ENCODE measurements at regions not wholly inside any gene's neighbourhood (a gene's known extent, or its start where the extent isn't known, plus 50 kb on each side); places are given as distances from the start of the nearest gene placed in this dataset.
A peak's percentile ranks its signal among the peaks of the same experiment; 100 is the strongest.

GRCh38 chr12:18863769-18864500 lies 126.0 kb downstream of the CAPZA3 start:
- H3K36me3 Mint-ChIP-seq (ENCODE audit: insufficient read depth, unreplicated experiment): no peaks in the 10 kb centered on the region
- H3K4me1 Mint-ChIP-seq (ENCODE audit: low read depth, unreplicated experiment): peaks cover 23% of the 10 kb centered on the region
- no peak overlapping the region for H3K27ac Mint-ChIP-seq (ENCODE audit: unreplicated experiment)
- DNase-seq: no peak
- H3K27me3 Mint-ChIP-seq (ENCODE audit: unreplicated experiment): no peaks in the 10 kb centered on the region
- BruUV-seq (replicated peaks): no TSS peak
- no peaks in the 10 kb centered on the region for H3K9me3 Mint-ChIP-seq (ENCODE audit: low read depth, unreplicated experiment)
- intact Hi-C loops (cut with micrococcal nuclease; ENCODE audit: unreplicated experiment): loop anchor here (2.0 to 10.0 kb wide), 4 partner anchors 151 to 423 kb away; no protein-coding TSS in a partner anchor
- CTCF ChIA-PET: no interaction called here
- TF ChIP-seq, protein P1, sequence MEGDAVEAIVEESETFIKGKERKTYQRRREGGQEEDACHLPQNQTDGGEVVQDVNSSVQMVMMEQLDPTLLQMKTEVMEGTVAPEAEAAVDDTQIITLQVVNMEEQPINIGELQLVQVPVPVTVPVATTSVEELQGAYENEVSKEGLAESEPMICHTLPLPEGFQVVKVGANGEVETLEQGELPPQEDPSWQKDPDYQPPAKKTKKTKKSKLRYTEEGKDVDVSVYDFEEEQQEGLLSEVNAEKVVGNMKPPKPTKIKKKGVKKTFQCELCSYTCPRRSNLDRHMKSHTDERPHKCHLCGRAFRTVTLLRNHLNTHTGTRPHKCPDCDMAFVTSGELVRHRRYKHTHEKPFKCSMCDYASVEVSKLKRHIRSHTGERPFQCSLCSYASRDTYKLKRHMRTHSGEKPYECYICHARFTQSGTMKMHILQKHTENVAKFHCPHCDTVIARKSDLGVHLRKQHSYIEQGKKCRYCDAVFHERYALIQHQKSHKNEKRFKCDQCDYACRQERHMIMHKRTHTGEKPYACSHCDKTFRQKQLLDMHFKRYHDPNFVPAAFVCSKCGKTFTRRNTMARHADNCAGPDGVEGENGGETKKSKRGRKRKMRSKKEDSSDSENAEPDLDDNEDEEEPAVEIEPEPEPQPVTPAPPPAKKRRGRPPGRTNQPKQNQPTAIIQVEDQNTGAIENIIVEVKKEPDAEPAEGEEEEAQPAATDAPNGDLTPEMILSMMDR (IDR thresholded peaks at IDR 0.05; ENCODE audit: unreplicated experiment): no peak
- no peak overlapping the region for H3K4me3 Mint-ChIP-seq (ENCODE audit: low read depth, unreplicated experiment)

GRCh38 chr12:18864900-18865561 lies 127.1 kb downstream of the CAPZA3 start:
- Mint-ChIP-seq H3K4me1 (ENCODE audit: low read depth, unreplicated experiment) (peaks cover 28% of the 10 kb centered on the region), H3K36me3 (ENCODE audit: insufficient read depth, unreplicated experiment) (no peaks in the 10 kb centered on the region), H3K4me3 (ENCODE audit: low read depth, unreplicated experiment) (no peak overlapping the region), H3K9me3 (ENCODE audit: low read depth, unreplicated experiment) (no peaks in the 10 kb centered on the region), H3K27me3 (ENCODE audit: unreplicated experiment) (no peaks in the 10 kb centered on the region), H3K27ac (ENCODE audit: unreplicated experiment) (no peak overlapping the region)
- BruUV-seq (replicated peaks): no TSS peak
- TF ChIP-seq, protein P1 (IDR thresholded peaks at IDR 0.05; ENCODE audit: unreplicated experiment): no peak
- intact Hi-C loops (cut with micrococcal nuclease; ENCODE audit: unreplicated experiment): loop anchor here (2.0 to 10.0 kb wide), 4 partner anchors 150 to 422 kb away; no protein-coding TSS in a partner anchor
- peak; percentile 22 for DNase-seq
- CTCF ChIA-PET: interaction anchor here (1.0 kb wide), 1 partner anchor 201 kb away, joined by 3 read pairs; no protein-coding TSS in a partner anchor

GRCh38 chr12:18868717-18869116 lies 130.8 kb downstream of the CAPZA3 start:
- Mint-ChIP-seq H3K27me3 (ENCODE audit: unreplicated experiment) (no peaks in the 10 kb centered on the region), H3K9me3 (ENCODE audit: low read depth, unreplicated experiment) (no peaks in the 10 kb centered on the region), H3K4me1 (ENCODE audit: low read depth, unreplicated experiment) (peaks cover 20% of the 10 kb centered on the region), H3K36me3 (ENCODE audit: insufficient read depth, unreplicated experiment) (no peaks in the 10 kb centered on the region), H3K4me3 (ENCODE audit: low read depth, unreplicated experiment) (no peak overlapping the region), H3K27ac (ENCODE audit: unreplicated experiment) (no peak overlapping the region)
- CTCF ChIA-PET: no interaction called here
- no TSS peak for BruUV-seq (replicated peaks)
- TF ChIP-seq, protein P1 (IDR thresholded peaks at IDR 0.05; ENCODE audit: unreplicated experiment): no peak
- intact Hi-C loops (cut with micrococcal nuclease; ENCODE audit: unreplicated experiment): loop anchor here (10.0 kb wide), 1 partner anchor 146 kb away; no protein-coding TSS in a partner anchor
- no peak for DNase-seq

- no peak overlapping the region for H3K4me3 Mint-ChIP-seq (ENCODE audit: low read depth, unreplicated experiment)
- no peaks in the 10 kb centered on the region for H3K27me3 Mint-ChIP-seq (ENCODE audit: unreplicated experiment)
- TF ChIP-seq, protein P1 (IDR thresholded peaks at IDR 0.05; ENCODE audit: unreplicated experiment): no peak
- no peaks in the 10 kb centered on the region for H3K9me3 Mint-ChIP-seq (ENCODE audit: low read depth, unreplicated experiment)
- no peaks in the 10 kb centered on the region for H3K36me3 Mint-ChIP-seq (ENCODE audit: insufficient read depth, unreplicated experiment)
- H3K27ac Mint-ChIP-seq (ENCODE audit: unreplicated experiment): no peak overlapping the region
- no TSS peak for BruUV-seq (replicated peaks)
- H3K4me1 Mint-ChIP-seq (ENCODE audit: low read depth, unreplicated experiment): peaks cover 7% of the 10 kb centered on the region
- no peak for DNase-seq
- CTCF ChIA-PET: no interaction called here
- intact Hi-C loops (cut with micrococcal nuclease; ENCODE audit: unreplicated experiment): no loop called here
Observed at GRCh38 chr12:18872770-18873169, 134.9 kb downstream of the CAPZA3 start.
